Mucosa of gallbladder (tissue), 1 donor: ENCODE measurements at regions not wholly inside any gene's neighbourhood (a gene's known extent, or its start where the extent isn't known, plus 50 kb on each side); places are given as distances from the start of the nearest gene placed in this dataset.
"Not testable (repeated sequence)": the region's sequence is repeated elsewhere in the genome, so short reads cannot be mapped to it uniquely, and the experiment has no call there.

Experiments used
- DNase-seq: peaks from one replicate; pipeline ENCODE4 v3.0.0-alpha.2; 2020; ENCODE audit warnings: low spot score
- donor health status: DM: no; HTN: no; CAD: no.

DNA sequence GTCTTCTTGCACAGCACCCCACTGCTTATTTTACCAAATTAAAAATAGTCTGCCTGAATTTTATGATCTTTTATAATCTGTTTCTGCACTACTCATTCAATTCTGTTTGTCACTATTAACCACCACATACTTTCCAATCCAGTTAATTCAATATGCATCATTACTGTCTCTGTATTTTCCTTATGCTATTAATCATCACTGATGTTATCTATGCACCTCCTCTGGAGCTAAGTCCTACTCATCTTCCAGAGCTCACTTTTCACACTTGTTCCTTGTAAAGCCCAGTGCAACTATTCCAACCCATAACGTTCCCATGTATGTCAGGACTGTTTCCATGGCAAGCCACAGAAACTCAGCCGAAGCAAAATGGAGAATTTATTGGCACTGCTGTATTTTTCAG is 713.6 kb downstream of the PLCL1 start:
- no peak for DNase-seq

DNA sequence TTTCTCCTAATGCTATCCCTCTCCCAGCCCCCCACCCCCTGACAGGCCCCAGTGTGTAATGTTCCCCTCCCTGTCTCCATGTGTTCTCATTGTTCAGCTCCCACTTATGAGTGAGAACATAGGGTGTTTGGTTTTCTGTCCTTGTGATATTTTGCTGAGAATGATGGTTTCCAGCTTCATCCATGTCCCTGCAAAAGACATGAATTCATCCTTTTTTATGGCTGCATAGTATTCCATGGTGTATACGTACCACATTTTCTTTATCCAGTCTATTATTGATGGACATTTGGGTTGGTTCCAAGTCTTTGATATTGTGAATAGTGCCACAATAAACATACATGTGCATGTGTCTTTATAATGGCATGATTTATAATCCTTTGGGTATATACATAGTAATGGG is 704.2 kb downstream of the PLCL1 start:
- not testable (repeated sequence) for DNase-seq

GRCh38 chr2:198499539-198499938 is 695.1 kb downstream of the PLCL1 start:
- DNase-seq, result peak; percentile 13

GRCh38 chr2:198498516-198498915 is 694.1 kb downstream of the PLCL1 start:
- DNase-seq, result no peak

DNA sequence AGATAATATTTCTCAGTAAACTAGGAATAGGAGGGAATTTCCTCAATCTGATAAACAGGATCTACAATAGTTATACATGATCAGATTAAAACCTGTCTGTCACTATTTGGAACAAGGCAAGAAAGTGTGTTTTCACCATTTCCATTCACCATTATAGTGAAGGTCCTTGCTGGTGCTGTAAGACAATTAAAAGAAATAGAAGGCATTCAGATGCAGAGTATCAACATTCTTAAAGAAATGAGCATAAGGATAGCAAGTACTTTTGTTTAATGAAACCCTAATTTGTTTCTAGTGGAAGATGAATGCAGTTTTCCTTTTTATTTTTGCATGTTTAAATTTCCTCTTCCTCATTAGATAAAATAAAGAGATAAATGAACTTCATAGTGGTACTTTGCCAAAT is 693.7 kb downstream of the PLCL1 start:
- DNase-seq, result no peak

DNA sequence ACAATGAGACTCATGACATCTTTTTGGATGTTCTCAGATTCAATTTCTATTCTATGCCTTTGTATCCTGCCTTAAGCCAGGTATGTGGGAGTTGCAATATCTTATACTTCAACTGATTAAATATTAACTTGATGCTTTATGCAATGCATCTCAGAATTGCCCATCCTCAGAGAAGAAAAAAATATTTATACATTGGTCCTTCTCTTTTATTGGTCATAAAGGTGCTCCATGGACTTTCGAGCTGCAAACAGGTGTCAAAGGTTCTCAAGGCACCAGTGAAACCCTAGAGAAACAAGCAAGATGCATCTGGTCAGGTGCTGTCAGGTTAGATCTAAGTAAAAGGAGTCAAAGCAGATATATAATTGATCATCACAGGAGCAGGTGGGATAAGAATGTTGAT is 690.5 kb downstream of the PLCL1 start:
- no peak for DNase-seq

DNA sequence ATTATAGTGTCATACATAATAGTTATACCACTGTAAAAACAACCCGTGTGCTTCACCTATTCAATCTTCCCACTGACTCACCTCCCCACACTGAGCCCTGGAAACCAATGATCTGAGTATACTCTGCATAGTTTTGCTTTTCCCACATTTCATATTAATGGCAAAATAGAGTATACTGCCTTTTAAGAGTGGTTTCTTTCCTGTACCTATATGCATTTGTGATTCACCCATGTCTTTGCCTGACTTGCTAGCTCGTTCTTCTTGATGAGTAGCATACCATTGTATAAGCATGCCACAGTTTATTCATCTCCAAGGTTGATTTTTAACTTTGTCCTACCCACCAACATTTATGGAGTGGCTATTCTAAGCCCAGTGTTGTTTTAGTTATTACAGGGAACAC is 686.4 kb downstream of the PLCL1 start:
- DNase-seq, result no peak

GRCh38 chr2:198488964-198489363 is 684.6 kb downstream of the PLCL1 start:
- DNase-seq, result no peak

DNA sequence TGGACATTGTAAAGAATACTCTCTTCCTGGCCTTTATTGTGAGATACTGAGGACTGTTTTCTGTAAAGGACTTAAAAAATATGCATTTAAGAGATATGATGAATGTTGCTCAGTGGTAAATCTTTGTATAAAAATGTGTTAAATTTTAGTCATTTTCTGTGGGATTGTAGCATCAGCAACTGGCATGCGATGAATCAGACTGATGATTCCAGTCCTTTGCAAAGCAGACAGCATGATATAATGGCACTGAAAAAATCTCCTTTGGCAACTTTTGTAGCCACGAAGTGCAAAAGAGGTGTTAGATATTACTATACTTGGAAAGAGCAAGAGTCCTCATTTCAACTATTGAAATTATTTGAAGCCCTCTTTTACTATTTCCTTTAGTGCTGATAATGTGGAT is 678.7 kb downstream of the PLCL1 start:
- DNase-seq, result no peak

DNA sequence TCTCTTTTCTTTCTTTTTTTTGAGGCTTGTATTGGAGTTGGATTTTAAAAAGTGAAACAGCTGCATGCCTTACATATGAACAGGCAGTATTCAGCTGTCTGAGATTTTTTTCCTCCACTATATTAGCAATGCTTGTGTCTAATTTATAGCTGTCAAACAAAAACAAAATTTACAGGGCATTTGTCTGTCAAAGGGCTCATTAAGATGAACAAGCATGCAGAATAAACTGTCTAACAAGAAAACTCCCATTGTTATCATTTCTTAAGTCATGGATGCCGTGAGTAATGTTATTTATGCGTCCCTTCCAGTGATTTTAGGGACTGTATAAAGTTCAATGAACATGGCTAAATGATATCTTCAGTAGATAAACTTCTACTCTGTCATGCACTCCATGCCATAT is 674.7 kb downstream of the PLCL1 start:
- DNase-seq, result no peak

- DNase-seq, result no peak
These were observed 674.0 kb downstream of the PLCL1 start for GRCh38 chr2:198478361-198478760.

GRCh38 chr2:198476007-198476406 is 671.6 kb downstream of the PLCL1 start:
- DNase-seq, result no peak

- DNase-seq, result no peak
These were observed 666.9 kb downstream of the PLCL1 start for GRCh38 chr2:198471291-198471690.

DNA sequence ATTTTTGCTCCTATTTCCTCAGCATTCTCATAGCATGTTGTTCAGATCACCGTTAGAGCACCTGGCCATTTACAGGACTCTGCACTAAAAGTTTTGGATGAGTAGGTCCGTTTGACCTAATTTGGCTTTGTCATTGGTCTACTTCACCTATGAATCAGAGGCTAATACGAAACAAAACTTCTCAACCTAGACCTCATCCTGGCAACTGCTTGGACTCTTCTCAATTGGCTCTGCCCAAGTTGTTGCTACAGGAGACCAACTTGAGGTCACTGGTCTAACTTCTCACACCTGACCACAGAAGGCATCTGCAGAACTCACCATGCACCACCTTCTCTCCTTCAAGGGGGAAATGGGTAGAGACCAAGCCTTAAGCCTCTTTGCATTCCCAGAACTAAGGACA is 663.7 kb downstream of the PLCL1 start:
- no peak for DNase-seq

GRCh38 chr2:198465970-198466369 is 661.6 kb downstream of the PLCL1 start:
- DNase-seq, result no peak

- no peak for DNase-seq
These were observed 652.0 kb downstream of the PLCL1 start for GRCh38 chr2:198456418-198456817.

DNA sequence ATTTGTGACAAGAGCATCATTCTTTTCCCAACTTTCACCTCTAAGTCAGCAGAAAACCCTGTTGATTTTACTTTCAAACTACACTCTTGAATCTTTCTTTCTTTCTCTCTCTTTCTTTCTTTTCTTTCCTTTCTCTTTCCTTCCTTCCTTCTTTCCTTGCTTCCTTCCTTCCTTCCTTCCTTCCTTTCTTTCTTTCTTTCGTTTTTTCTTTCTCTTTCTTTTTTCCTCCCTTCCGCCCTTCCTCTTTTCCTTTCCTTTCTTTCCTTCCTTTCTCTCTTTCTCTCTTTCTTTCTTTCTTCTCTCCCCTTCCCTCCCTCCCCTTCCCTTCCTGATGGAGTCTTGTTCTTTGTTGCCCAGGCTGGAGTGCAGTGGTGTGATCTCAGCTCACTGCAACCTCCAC is 649.5 kb downstream of the PLCL1 start:
- DNase-seq, result no peak

DNA sequence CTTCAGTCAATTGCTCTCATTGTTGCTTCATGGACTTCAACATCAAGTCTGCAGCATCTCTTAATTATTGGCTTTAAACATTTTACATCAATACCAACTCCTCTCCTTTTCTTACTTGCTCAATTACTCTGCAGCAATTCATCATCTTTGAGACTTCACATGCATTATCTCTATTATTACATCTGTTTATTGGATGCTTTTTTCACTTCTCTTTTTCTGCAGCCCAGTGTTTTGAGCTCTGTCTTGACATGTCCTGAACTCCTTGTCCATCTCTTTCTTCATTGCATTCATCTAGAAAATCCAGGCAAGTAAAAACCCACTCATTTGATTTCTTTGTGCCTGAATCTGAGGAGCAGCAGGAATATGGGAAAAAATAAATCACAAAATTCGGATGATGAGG is 647.9 kb downstream of the PLCL1 start:
- DNase-seq, result no peak

DNA sequence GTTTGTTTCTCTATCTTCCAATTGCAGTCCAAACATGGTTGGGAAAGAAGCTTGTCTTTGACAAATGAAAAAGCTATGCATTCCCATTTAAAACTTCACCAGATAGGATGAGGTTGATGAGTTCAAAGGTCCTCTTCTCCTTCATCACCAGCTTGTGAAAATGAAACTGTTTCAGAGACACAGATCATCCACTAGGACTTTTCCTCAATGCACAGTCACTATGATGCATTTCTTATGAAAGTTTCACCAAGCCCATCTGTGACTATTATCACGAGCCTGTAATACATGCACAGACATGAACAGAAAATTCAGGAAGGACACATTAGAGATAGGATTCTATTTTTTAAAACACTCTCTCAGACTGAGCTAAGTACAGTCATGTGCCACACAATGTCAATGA is 644.4 kb downstream of the PLCL1 start:
- DNase-seq, result no peak

GRCh38 chr2:198444800-198445287 is 640.5 kb downstream of the PLCL1 start:
- DNase-seq, result no peak

DNA sequence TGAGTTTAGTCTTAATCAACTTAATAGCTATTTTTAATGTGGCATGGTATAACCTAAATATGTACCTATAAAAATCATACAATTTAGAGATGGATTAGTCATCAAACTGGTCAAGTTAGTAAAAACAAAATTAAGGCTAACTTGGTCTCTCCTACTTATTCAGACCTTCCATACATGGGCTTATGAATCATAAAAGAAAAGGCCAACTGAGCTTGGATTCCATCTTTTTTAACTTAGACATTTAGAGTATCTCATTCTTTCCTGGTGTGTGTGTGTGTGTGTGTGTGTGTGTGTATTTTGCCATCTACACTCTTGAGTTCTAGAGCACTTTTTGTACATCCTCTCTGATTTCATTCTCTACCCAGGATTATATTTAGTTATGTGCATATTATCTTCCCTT is 637.5 kb downstream of the PLCL1 start:
- no peak for DNase-seq

DNA sequence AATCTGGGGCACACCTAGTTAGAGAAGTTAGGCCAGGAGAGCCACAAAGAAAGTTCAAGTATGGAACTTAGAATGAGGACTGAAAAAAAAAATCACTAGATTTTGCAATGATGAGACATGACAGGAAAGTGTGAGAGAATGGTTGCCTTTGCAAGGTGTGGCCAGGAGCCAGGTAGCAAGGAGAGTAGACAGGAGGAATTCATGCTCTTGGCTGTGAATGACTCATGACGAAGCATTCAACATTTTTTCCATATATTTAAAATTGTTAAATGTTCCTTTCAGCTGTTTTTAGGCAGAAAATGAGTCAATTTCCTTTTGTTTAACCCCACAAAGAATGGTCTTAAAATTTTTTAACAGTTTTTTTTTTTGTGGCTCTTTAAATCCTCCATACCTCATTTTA is 636.9 kb downstream of the PLCL1 start:
- no peak for DNase-seq

- no peak for DNase-seq
These were observed 636.4 kb downstream of the PLCL1 start for GRCh38 chr2:198440833-198441232.

- DNase-seq, result no peak
These were observed 633.9 kb downstream of the PLCL1 start for GRCh38 chr2:198438331-198438730.

DNA sequence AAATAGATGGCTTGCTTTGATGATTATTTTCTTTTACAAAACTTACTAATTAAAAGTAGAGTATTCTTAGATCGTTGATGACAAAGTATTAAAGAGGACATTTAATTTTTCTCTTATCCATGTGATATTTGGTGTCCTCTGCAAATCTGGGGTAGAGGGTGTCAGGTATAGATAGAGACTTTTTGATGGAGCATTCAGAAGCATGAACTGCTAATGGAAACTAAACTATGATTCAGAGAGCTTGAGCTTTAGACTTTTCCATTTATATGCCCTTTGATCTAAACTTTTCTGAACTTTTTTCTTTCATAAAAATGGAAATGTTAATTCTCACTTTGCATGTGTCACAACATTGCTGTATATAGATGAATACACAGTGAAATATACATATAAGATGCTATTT is 619.7 kb downstream of the PLCL1 start:
- DNase-seq, result no peak
